HG02759 (cell line): ENCODE measurements at regions not wholly inside any gene's neighbourhood (a gene's known extent, or its start where the extent isn't known, plus 50 kb on each side); places are given as distances from the start of the nearest gene placed in this dataset.
"Not testable (repeated sequence)": the region's sequence is repeated elsewhere in the genome, so short reads cannot be mapped to it uniquely, and the experiment has no call there.

Experiments used
- ATAC-seq: cut with Tn5 transposase; IDR thresholded peaks from one replicate; pipeline ENCODE4 v1.9.1; 2021; ENCODE audit warnings: mild to moderate bottlenecking, moderate library complexity; ENCODE audit not compliant: unreplicated experiment

- ATAC-seq: no peak
These were observed 193.8 kb upstream of the RND3 start for GRCh38 chr2:150681120-150681804.

- no peak for ATAC-seq
These were observed 192.1 kb upstream of the RND3 start for GRCh38 chr2:150679456-150680120.

GRCh38 chr2:150677551-150677950, 190.1 kb upstream of the RND3 start:
- ATAC-seq: no peak

- ATAC-seq: no peak
These were observed 189.4 kb upstream of the RND3 start for GRCh38 chr2:150676747-150677383.

- no peak for ATAC-seq
These were observed 188.3 kb upstream of the RND3 start for GRCh38 chr2:150675807-150676206.

- ATAC-seq: no peak
These were observed 186.8 kb upstream of the RND3 start for GRCh38 chr2:150674283-150674682.

GRCh38 chr2:150672311-150672710, 184.8 kb upstream of the RND3 start:
- ATAC-seq: no peak

GRCh38 chr2:150669492-150669891, 182.0 kb upstream of the RND3 start:
- no peak for ATAC-seq

- ATAC-seq: not testable (repeated sequence)
These were observed 179.6 kb upstream of the RND3 start for GRCh38 chr2:150667039-150667438.

- ATAC-seq: no peak
These were observed 175.7 kb upstream of the RND3 start for GRCh38 chr2:150663143-150663542.

- ATAC-seq: no peak
These were observed 168.5 kb upstream of the RND3 start for GRCh38 chr2:150656002-150656401.

GRCh38 chr2:150653351-150653750, 165.9 kb upstream of the RND3 start:
- ATAC-seq: no peak

GRCh38 chr2:150647943-150648342, 160.5 kb upstream of the RND3 start:
- no peak for ATAC-seq

GRCh38 chr2:150646746-150647145, 159.3 kb upstream of the RND3 start:
- ATAC-seq: no peak

GRCh38 chr2:150644298-150645067, 157.0 kb upstream of the RND3 start:
- ATAC-seq: no peak

GRCh38 chr2:150643114-150643725, 155.8 kb upstream of the RND3 start:
- ATAC-seq: no peak

GRCh38 chr2:150640039-150640438, 152.6 kb upstream of the RND3 start:
- ATAC-seq: no peak

- ATAC-seq: no peak
These were observed 151.9 kb upstream of the RND3 start for GRCh38 chr2:150639383-150639782.

- ATAC-seq: no peak
These were observed 143.9 kb upstream of the RND3 start for GRCh38 chr2:150631236-150631821.

- ATAC-seq: no peak
These were observed 143.2 kb upstream of the RND3 start for GRCh38 chr2:150630587-150631235.
